GM12878 (cell line): ENCODE measurements at regions not wholly inside any gene's neighbourhood (a gene's known extent, or its start where the extent isn't known, plus 50 kb on each side); places are given as distances from the start of the nearest gene placed in this dataset.

Experiments
- ATAC-seq: fragments of 200-7000 bp; cut with Tn5 transposase; 3 replicates; pipeline ENCODE4 v1.9.1; 2020; ENCODE audit warnings: mild to moderate bottlenecking, moderate library complexity
- BruUV-seq: library from RNA; stranded (reverse); fragments of 400-500 nt; replicated peaks from 2 replicates; lab custom pipeline; 2021; lab: Mats Ljungman, UMichigan
- CTCF ChIA-PET: fragments of 300-600 bp; sonication (Branson Sonifier 250); formaldehyde crosslinking; extraction: SDS; loops from one replicate; lab custom pipeline; 2021; ENCODE audit warnings: inconsistent platforms; lab: Yijun Ruan, JAX
- POLR2A ChIA-PET: fragments of 350-600 bp; formaldehyde crosslinking; extraction: SDS; loops from one replicate; lab custom pipeline; 2021; ENCODE audit warnings: inconsistent platforms; lab: Charles Lee
- RAD21 ChIA-PET: fragments of 300-600 bp; sonication (Branson Sonifier 250); formaldehyde crosslinking; loops from one replicate; lab custom pipeline; 2023; ENCODE audit warnings: antibody characterized with exemption; ENCODE audit not compliant: unreplicated experiment; lab: Charles Lee
- SMC1A ChIA-PET: fragments of 300-600 bp; sonication (Branson Sonifier 250); formaldehyde crosslinking; loops from one replicate; lab custom pipeline; 2023; ENCODE audit not compliant: unreplicated experiment, uncharacterized antibody; lab: Charles Lee
- DNase-seq: peaks from one replicate; pipeline ENCODE4 v3.0.0-alpha.2; 2011; ENCODE audit warnings: low read depth, low spot score
- FAIRE-seq: peaks from 3 replicates; lab custom pipeline; 2011; peaks lifted over from hg19 to GRCh38; lab: Jason Lieb, UNC
- H2AFZ ChIP-seq: 2 replicates; pipeline ENCODE4 v1.6.0; 2011; ENCODE audit warnings: low read depth, low read length, control low read depth; ENCODE audit not compliant: control insufficient read depth
- H3K27ac ChIP-seq: 2 replicates; pipeline ENCODE4 v1.5.1; 2011; ENCODE audit warnings: control low read depth; ENCODE audit not compliant: control insufficient read depth, insufficient read depth
- H3K27me3 ChIP-seq, 2 experiments: replicated peaks in 1 of 2; 2 replicates each; pipeline versions ENCODE4 v1.6.0 to v1.6.1; 2011; ENCODE audit warnings: low read length in 1 of 2; ENCODE audit not compliant: control insufficient read depth in 2 of 2, insufficient read depth in 2 of 2
- H3K36me3 ChIP-seq, 2 experiments: 2 replicates each; pipeline ENCODE4 v1.5.1; 2011; ENCODE audit warnings: low read length in 1 of 2; ENCODE audit not compliant: control insufficient read depth in 2 of 2, insufficient read depth in 2 of 2
- H3K4me1 ChIP-seq: 2 replicates; pipeline ENCODE4 v1.6.1; 2011; ENCODE audit warnings: mild to moderate bottlenecking, low read length, moderate library complexity, mixed read lengths; ENCODE audit not compliant: control insufficient read depth, insufficient read depth
- H3K4me2 ChIP-seq: 2 replicates; pipeline ENCODE4 v1.6.0; 2011; ENCODE audit warnings: control low read depth; ENCODE audit not compliant: control insufficient read depth, insufficient read depth
- H3K4me3 ChIP-seq: fragments of 200-600 bp; sonication (generic); 2 replicates; pipeline ENCODE4 v1.5.1; 2016
- H3K79me2 ChIP-seq: 2 replicates; pipeline ENCODE4 v1.6.0; 2011; ENCODE audit warnings: low read length; ENCODE audit not compliant: control insufficient read depth, insufficient read depth
- H3K9ac ChIP-seq: 2 replicates; pipeline ENCODE4 v1.8.0; 2011; ENCODE audit warnings: low read length, control low read depth, mixed read lengths; ENCODE audit not compliant: control insufficient read depth, insufficient read depth
- H3K9me3 ChIP-seq: replicated peaks from 3 replicates; pipeline ENCODE4 v1.5.1; 2011; ENCODE audit warnings: mild to moderate bottlenecking, low read length; ENCODE audit not compliant: control insufficient read depth, insufficient read depth
- H4K20me1 ChIP-seq: 2 replicates; pipeline ENCODE4 v1.6.0; 2011; ENCODE audit not compliant: control insufficient read depth, insufficient read depth
- BHLHE40 ChIP-seq, 2 experiments: fragments of 450-650 bp in 1 of 2; IDR thresholded peaks; 2 replicates each; pipeline ENCODE4 v1.6.1; 2011 to 2017; ENCODE audit warnings: low read depth in 2 of 2, borderline replicate concordance in 1 of 2, improper control_type of control experiment in 1 of 2, low read length in 1 of 2, mild to moderate bottlenecking in 1 of 2
- BRCA1 ChIP-seq: IDR thresholded peaks from 2 replicates; pipeline ENCODE4 v1.6.1; 2011; ENCODE audit warnings: low read depth, low read length, improper control_type of control experiment
- CEBPB ChIP-seq, 2 experiments: fragments of 150-350 bp in 1 of 2; IDR thresholded peaks; 2 replicates each; pipeline ENCODE4 v1.6.1; 2012 to 2014; ENCODE audit warnings: low read depth in 2 of 2, low read length in 2 of 2, borderline replicate concordance in 1 of 2, inconsistent platforms in 1 of 2
- DPF2 ChIP-seq: fragments of 450-650 bp; IDR thresholded peaks from 2 replicates; pipeline ENCODE4 v1.6.1; 2017; ENCODE audit warnings: mild to moderate bottlenecking
- EP300 ChIP-seq, 2 experiments: fragments of 150-350 bp in 1 of 2; IDR thresholded peaks; 2 replicates each; pipeline ENCODE4 v1.6.1; 2011 to 2012; ENCODE audit warnings: low read depth in 2 of 2, low read length in 2 of 2, borderline replicate concordance in 1 of 2, improper control_type of control experiment in 1 of 2, inconsistent platforms in 1 of 2; ENCODE audit not compliant: control insufficient read depth in 1 of 2
- GABPA ChIP-seq: IDR thresholded peaks from 2 replicates; pipeline ENCODE4 v1.6.1; 2014; ENCODE audit warnings: antibody characterized with exemption, low read depth, mild to moderate bottlenecking, inconsistent platforms
- GATAD2B ChIP-seq: fragments of 450-650 bp; conservative IDR thresholded peaks from 2 replicates; pipeline ENCODE4 v1.6.1; 2017; ENCODE audit warnings: low read depth, mild to moderate bottlenecking, moderate library complexity
- IRF4 ChIP-seq: IDR thresholded peaks from 2 replicates; pipeline ENCODE4 v1.6.1; 2011; ENCODE audit warnings: low read depth, low read length
- LARP7 ChIP-seq: fragments of 450-650 bp; IDR thresholded peaks from 2 replicates; pipeline ENCODE4 v1.6.1; 2017; ENCODE audit warnings: mild to moderate bottlenecking
- MTA2 ChIP-seq: fragments of 450-650 bp; IDR thresholded peaks from 2 replicates; pipeline ENCODE4 v1.6.1; 2016; ENCODE audit warnings: low read depth, mild to moderate bottlenecking, moderate library complexity
- SIN3A ChIP-seq: IDR thresholded peaks from 2 replicates; pipeline ENCODE4 v1.6.1; 2012; ENCODE audit warnings: low read depth, low read length, improper control_type of control experiment
- YBX1 ChIP-seq: fragments of 450-650 bp; IDR thresholded peaks from 2 replicates; pipeline ENCODE4 v1.6.1; 2016; ENCODE audit warnings: antibody characterized with exemption
- ZSCAN29 ChIP-seq: fragments of 450-650 bp; IDR thresholded peaks from 2 replicates; pipeline ENCODE4 v1.6.1; 2017; ENCODE audit warnings: mild to moderate bottlenecking, moderate library complexity
- WGBS: methylation state at CpG from one replicate; pipeline ENCODE4 v1.1.6; 2016; ENCODE audit warnings: low lambda C conversion rate; ENCODE audit not compliant: insufficient replicate concordance, insufficient coverage; ENCODE audit errors: missing lambda C conversion rate; 5-methylcytosine and 5-hydroxymethylcytosine counted together
- in situ Hi-C: fragments of 300-500 bp; cut with MboI; formaldehyde crosslinking; loops from 9 replicates; pipeline ENCODE4 v1.14.3; 2018; ENCODE audit warnings: mixed read lengths
- intact Hi-C: fragments of 100-400 bp; cut with micrococcal nuclease; formaldehyde crosslinking; loops from one replicate; pipeline ENCODE4 v1.14.2; 2022; ENCODE audit not compliant: unreplicated experiment

DNA sequence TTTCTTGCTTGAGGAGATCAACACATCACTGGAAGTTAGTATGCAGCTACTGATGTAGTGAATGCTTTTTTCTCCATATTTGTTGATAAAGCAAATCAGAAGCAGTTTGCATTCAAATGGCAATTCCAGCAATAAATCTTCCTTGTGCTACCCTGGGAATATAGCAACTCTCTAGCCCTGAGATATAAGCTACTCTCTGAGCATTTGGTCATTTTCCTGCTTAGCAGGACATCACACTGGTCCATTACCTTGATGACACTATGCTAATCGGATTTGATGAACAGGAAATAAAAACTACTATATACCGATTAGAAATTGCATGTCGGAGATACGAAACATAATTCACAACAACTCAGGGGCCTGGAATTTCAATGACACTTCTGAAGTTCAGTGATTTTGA is 152.7 kb downstream of the CBLN2 start:
- SMC1A ChIA-PET, result interaction anchor here (1.0 kb wide), 1 partner anchor 9 kb away, joined by 3 read pairs; no protein-coding TSS in a partner anchor
- POLR2A ChIA-PET, result no interaction called here
- Histone ChIP-seq H3K27me3 (no peaks in the 10 kb centered on the region), H3K4me2 (no peak overlapping the region), H3K9me3 (no peaks in the 10 kb centered on the region), H3K9ac (no peak overlapping the region), H4K20me1 (no peaks in the 10 kb centered on the region), H3K4me1 (no peaks in the 10 kb centered on the region), H3K4me3 (no peak overlapping the region), H2AFZ (no peak overlapping the region), H3K79me2 (no peaks in the 10 kb centered on the region), H3K36me3 (no peaks in the 10 kb centered on the region), H3K27ac (no peak overlapping the region)
- in situ Hi-C loops (no loop called here), intact Hi-C loops (no loop called here)
- DNase-seq, result no peak
- no peak for ATAC-seq
- FAIRE-seq, result no peak
- TF ChIP-seq ZSCAN29 (no peak), BHLHE40 (IDR thresholded peaks at IDR 0.05; ENCODE audit: borderline replicate concordance in 1 of 2, low read depth in 2 of 2, low read length in 1 of 2) (no peak), EP300 (IDR thresholded peaks at IDR 0.05; ENCODE audit: borderline replicate concordance in 1 of 2, control insufficient read depth in 1 of 2, low read depth in 2 of 2, low read length in 2 of 2) (no peak), YBX1 (no peak), LARP7 (no peak), MTA2 (no peak), CEBPB (IDR thresholded peaks at IDR 0.05; ENCODE audit: borderline replicate concordance in 1 of 2, low read depth in 2 of 2, low read length in 2 of 2) (no peak), GABPA (no peak), DPF2 (no peak), GATAD2B (no peak), IRF4 (no peak), BRCA1 (no peak), SIN3A (no peak)
- RAD21 ChIA-PET, result no interaction called here
- CTCF ChIA-PET, result no interaction called here
- 58% methylated on average over 4 of the region's 4 CpGs for WGBS
- no TSS peak for BruUV-seq
